GM12878 (cell line): ENCODE measurements at regions not wholly inside any gene's neighbourhood (a gene's known extent, or its start where the extent isn't known, plus 50 kb on each side); places are given as distances from the start of the nearest gene placed in this dataset.

ENCODE experiments used
- BRCA1 ChIP-seq: IDR thresholded peaks from 2 replicates; pipeline ENCODE4 v1.6.1; 2011; ENCODE audit warnings: low read depth, low read length, improper control_type of control experiment
- CHD4 ChIP-seq: fragments of 200-600 bp; sonication (generic); IDR thresholded peaks from 2 replicates; pipeline ENCODE4 v1.6.1; 2016; ENCODE audit warnings: mild to moderate bottlenecking
- JUND ChIP-seq: IDR thresholded peaks from 2 replicates; pipeline ENCODE4 v1.6.1; 2012; ENCODE audit warnings: low read depth, mild to moderate bottlenecking, low read length, improper control_type of control experiment, moderate library complexity
- SIN3A ChIP-seq: IDR thresholded peaks from 2 replicates; pipeline ENCODE4 v1.6.1; 2012; ENCODE audit warnings: low read depth, low read length, improper control_type of control experiment
- SREBF2 ChIP-seq: IDR thresholded peaks from 2 replicates; pipeline ENCODE4 v1.6.1; 2012; ENCODE audit warnings: mild to moderate bottlenecking, low read length
- TF ChIP-seq, protein P1 (sequence below): fragments of 450-650 bp; formaldehyde crosslinking; IDR thresholded peaks from 2 replicates; pipeline ENCODE4 v1.4.0; 2022; ENCODE audit warnings: mild to moderate bottlenecking, moderate library complexity
- TF ChIP-seq, protein P2 (sequence below): fragments of 450-650 bp; IDR thresholded peaks from 2 replicates; pipeline ENCODE4 v1.6.1; 2016; ENCODE audit warnings: mild to moderate bottlenecking
- TF ChIP-seq, protein P3 (sequence below): fragments of 450-650 bp; IDR thresholded peaks from 2 replicates; pipeline ENCODE4 v1.6.1; 2016; ENCODE audit warnings: mild to moderate bottlenecking, moderate library complexity, borderline replicate concordance

DNA sequence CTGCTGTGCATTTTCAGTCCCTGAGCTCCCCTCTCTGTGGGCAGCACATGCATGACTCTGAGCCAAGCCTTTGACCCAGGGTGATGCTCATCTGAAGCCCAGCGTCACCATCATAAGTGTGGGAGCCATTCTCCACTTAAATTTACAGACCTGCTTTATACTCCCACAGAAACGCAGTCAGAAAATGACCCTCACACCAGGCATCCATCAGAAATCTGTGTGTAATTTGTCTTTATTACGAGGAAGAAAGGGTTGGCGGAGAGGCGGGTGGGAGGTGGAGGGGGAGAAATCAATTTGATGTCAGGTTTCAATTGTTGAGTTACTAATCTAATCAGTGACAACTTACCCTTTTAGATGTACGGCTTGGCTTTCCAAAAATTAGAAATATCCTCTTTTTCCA lies 353.6 kb downstream of the MAFB start (continued):
- TF ChIP-seq, protein P1, sequence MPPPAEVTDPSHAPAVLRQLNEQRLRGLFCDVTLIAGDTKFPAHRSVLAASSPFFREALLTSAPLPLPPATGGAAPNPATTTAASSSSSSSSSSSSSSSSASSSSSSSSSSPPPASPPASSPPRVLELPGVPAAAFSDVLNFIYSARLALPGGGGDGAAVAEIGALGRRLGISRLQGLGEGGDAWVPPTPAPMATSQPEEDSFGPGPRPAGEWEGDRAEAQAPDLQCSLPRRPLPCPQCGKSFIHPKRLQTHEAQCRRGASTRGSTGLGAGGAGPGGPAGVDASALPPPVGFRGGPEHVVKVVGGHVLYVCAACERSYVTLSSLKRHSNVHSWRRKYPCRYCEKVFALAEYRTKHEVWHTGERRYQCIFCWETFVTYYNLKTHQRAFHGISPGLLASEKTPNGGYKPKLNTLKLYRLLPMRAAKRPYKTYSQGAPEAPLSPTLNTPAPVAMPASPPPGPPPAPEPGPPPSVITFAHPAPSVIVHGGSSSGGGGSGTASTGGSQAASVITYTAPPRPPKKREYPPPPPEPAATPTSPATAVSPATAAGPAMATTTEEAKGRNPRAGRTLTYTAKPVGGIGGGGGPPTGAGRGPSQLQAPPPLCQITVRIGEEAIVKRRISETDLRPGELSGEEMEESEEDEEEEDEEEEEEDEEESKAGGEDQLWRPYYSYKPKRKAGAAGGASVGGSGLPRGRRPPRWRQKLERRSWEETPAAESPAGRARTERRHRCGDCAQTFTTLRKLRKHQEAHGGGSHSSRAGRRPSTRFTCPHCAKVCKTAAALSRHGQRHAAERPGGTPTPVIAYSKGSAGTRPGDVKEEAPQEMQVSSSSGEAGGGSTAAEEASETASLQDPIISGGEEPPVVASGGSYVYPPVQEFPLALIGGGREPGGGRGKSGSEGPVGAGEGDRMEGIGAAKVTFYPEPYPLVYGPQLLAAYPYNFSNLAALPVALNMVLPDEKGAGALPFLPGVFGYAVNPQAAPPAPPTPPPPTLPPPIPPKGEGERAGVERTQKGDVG (CRISPR knock-in tag) = no peak
- TF ChIP-seq, protein P2, sequence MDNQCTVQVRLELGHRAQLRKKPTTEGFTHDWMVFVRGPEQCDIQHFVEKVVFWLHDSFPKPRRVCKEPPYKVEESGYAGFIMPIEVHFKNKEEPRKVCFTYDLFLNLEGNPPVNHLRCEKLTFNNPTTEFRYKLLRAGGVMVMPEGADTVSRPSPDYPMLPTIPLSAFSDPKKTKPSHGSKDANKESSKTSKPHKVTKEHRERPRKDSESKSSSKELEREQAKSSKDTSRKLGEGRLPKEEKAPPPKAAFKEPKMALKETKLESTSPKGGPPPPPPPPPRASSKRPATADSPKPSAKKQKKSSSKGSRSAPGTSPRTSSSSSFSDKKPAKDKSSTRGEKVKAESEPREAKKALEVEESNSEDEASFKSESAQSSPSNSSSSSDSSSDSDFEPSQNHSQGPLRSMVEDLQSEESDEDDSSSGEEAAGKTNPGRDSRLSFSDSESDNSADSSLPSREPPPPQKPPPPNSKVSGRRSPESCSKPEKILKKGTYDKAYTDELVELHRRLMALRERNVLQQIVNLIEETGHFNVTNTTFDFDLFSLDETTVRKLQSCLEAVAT = no peak
- TF ChIP-seq, protein P3, sequence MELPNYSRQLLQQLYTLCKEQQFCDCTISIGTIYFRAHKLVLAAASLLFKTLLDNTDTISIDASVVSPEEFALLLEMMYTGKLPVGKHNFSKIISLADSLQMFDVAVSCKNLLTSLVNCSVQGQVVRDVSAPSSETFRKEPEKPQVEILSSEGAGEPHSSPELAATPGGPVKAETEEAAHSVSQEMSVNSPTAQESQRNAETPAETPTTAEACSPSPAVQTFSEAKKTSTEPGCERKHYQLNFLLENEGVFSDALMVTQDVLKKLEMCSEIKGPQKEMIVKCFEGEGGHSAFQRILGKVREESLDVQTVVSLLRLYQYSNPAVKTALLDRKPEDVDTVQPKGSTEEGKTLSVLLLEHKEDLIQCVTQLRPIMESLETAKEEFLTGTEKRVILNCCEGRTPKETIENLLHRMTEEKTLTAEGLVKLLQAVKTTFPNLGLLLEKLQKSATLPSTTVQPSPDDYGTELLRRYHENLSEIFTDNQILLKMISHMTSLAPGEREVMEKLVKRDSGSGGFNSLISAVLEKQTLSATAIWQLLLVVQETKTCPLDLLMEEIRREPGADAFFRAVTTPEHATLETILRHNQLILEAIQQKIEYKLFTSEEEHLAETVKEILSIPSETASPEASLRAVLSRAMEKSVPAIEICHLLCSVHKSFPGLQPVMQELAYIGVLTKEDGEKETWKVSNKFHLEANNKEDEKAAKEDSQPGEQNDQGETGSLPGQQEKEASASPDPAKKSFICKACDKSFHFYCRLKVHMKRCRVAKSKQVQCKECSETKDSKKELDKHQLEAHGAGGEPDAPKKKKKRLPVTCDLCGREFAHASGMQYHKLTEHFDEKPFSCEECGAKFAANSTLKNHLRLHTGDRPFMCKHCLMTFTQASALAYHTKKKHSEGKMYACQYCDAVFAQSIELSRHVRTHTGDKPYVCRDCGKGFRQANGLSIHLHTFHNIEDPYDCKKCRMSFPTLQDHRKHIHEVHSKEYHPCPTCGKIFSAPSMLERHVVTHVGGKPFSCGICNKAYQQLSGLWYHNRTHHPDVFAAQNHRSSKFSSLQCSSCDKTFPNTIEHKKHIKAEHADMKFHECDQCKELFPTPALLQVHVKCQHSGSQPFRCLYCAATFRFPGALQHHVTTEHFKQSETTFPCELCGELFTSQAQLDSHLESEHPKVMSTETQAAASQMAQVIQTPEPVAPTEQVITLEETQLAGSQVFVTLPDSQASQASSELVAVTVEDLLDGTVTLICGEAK = no peak
- no peak for TF ChIP-seq CHD4
- no peak for TF ChIP-seq SREBF2
- TF ChIP-seq BRCA1 = no peak
- no peak for TF ChIP-seq JUND
- TF ChIP-seq SIN3A = no peak
